ENCODE measurements at regions not wholly inside any gene's neighbourhood (a gene's known extent, or its start where the extent isn't known, plus 50 kb on each side); places are given as distances from the start of the nearest gene placed in this dataset.

DNA sequence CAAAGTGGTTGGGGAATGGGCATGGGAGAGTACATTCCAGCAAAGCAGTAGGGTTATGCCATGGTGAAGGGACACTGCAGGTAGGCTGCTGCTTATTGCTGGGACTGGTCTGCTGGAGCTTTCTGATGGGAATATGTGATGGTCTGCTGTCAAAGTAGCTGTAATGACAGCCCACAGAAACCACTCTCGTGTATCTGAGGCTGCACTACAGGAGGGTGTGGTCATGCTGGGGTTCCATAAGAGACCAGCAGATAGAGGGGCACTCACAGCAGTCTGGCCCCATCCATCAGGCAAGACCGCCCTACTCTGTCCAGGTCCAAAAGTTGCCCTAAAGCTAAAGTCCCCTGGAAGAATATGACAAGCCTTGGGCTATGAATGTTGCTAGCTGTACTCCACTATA is 739.3 kb downstream of the COL12A1 start (continued):
- TF ChIP-seq, protein P1, sequence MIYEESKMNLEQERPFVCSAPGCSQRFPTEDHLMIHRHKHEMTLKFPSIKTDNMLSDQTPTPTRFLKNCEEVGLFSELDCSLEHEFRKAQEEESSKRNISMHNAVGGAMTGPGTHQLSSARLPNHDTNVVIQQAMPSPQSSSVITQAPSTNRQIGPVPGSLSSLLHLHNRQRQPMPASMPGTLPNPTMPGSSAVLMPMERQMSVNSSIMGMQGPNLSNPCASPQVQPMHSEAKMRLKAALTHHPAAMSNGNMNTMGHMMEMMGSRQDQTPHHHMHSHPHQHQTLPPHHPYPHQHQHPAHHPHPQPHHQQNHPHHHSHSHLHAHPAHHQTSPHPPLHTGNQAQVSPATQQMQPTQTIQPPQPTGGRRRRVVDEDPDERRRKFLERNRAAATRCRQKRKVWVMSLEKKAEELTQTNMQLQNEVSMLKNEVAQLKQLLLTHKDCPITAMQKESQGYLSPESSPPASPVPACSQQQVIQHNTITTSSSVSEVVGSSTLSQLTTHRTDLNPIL (CRISPR knock-in tag; IDR thresholded peaks at IDR 0.05) = no peak
- TF ChIP-seq ZBTB17 (CRISPR knock-in tag; IDR thresholded peaks at IDR 0.05) (no peak), IRF2 (CRISPR knock-in tag; IDR thresholded peaks at IDR 0.05) (no peak), RBM15 (IDR thresholded peaks at IDR 0.05; ENCODE audit: insufficient read depth, low read length) (no peak)
- TF ChIP-seq, protein P2, sequence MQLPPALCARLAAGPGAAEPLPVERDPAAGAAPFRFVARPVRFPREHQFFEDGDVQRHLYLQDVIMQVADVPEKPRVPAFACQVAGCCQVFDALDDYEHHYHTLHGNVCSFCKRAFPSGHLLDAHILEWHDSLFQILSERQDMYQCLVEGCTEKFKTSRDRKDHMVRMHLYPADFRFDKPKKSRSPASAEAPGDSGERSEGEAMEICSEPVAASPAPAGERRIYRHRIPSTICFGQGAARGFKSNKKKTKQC (CRISPR knock-in tag; IDR thresholded peaks at IDR 0.05) = no peak

DNA sequence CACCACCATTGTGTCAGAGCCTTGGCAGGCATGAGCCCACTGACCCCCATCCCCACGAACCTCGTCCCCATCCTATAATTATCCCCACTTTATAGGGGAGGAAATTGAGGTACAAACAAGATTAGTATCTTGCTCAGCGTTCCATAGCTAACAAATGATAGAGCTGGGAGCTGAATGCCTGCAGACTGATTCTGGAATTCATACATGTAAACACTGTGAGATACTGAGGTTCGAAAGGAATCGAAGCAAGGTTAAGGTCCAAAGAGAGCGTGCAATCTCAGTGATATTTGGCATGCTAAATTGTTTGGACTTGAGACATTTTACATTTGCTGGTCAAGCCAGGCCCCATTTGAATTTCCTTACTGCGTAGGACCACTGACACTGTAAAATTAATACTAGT is 746.6 kb downstream of the COL12A1 start:
- Histone ChIP-seq H2AFZ (ENCODE audit: low read depth, low read length) (no peak overlapping the region), H4K20me1 (replicated peaks; ENCODE audit: control insufficient read depth, insufficient read depth, low read length) (no peaks in the 10 kb centered on the region), H3K9me3 (replicated peaks; ENCODE audit: control insufficient read depth, insufficient read depth, low read depth, low read length) (no peaks in the 10 kb centered on the region), H3K36me3 (ENCODE audit: control insufficient read depth, insufficient read depth, low read length) (no peaks in the 10 kb centered on the region), H3K27ac (ENCODE audit: extremely low read depth, low read depth, low read length) (no peak overlapping the region), H3K79me2 (ENCODE audit: control insufficient read depth, insufficient read depth, low read length) (no peaks in the 10 kb centered on the region), H3K4me1 (replicated peaks in 1 of 2; ENCODE audit: control insufficient read depth in 2 of 2, insufficient read depth in 2 of 2, low read length in 2 of 2) (no peaks in the 10 kb centered on the region), H3K9ac (ENCODE audit: insufficient read depth in 1 of 2, low read depth in 2 of 2, low read length in 2 of 2) (no peak overlapping the region), H3K4me3 (no peak overlapping the region), H3K9me1 (ENCODE audit: control insufficient read depth, insufficient read depth, low read length) (no peaks in the 10 kb centered on the region), H3K27me3 (ENCODE audit: control insufficient read depth in 2 of 2, insufficient read depth in 2 of 2, low read length in 2 of 2) (no peaks in the 10 kb centered on the region), H3K4me2 (ENCODE audit: insufficient read depth, low read length) (no peak overlapping the region)
- ATAC-seq (no peak), FAIRE-seq (no peak), DNase-seq (ENCODE audit: extremely low read depth in 1 of 4, low spot score in 3 of 4) (no peak)
- intact Hi-C loops (cut with micrococcal nuclease) (no loop called here), in situ Hi-C loops (cut with MboI) (no loop called here)
- no peak for TF ChIP-seq ELF4 (CRISPR knock-in tag; IDR thresholded peaks at IDR 0.05)
- TF ChIP-seq, protein P3, sequence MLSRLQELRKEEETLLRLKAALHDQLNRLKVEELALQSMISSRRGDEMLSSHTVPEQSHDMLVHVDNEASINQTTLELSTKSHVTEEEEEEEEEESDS (CRISPR knock-in tag; IDR thresholded peaks at IDR 0.05) = no peak
- no peak for TF ChIP-seq ZFX (CRISPR knock-in tag; IDR thresholded peaks at IDR 0.05)
- TF ChIP-seq, protein P4, sequence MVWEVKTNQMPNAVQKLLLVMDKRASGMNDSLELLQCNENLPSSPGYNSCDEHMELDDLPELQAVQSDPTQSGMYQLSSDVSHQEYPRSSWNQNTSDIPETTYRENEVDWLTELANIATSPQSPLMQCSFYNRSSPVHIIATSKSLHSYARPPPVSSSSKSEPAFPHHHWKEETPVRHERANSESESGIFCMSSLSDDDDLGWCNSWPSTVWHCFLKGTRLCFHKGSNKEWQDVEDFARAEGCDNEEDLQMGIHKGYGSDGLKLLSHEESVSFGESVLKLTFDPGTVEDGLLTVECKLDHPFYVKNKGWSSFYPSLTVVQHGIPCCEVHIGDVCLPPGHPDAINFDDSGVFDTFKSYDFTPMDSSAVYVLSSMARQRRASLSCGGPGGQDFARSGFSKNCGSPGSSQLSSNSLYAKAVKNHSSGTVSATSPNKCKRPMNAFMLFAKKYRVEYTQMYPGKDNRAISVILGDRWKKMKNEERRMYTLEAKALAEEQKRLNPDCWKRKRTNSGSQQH (CRISPR knock-in tag; IDR thresholded peaks at IDR 0.05) = no peak
- no peak for TF ChIP-seq ZC3H4 (CRISPR knock-in tag; IDR thresholded peaks at IDR 0.05; ENCODE audit: borderline replicate concordance)
- no peak for TF ChIP-seq BDP1 (IDR thresholded peaks at IDR 0.05; ENCODE audit: insufficient read depth, insufficient read length)
- TF ChIP-seq ATF1 (CRISPR knock-in tag; IDR thresholded peaks at IDR 0.05) = no peak
- TF ChIP-seq ATF1 (tag; IDR thresholded peaks at IDR 0.05) = no peak
- no peak for TF ChIP-seq ETV5 (CRISPR knock-in tag; IDR thresholded peaks at IDR 0.05; ENCODE audit: low read depth)
- TF ChIP-seq, protein P5, sequence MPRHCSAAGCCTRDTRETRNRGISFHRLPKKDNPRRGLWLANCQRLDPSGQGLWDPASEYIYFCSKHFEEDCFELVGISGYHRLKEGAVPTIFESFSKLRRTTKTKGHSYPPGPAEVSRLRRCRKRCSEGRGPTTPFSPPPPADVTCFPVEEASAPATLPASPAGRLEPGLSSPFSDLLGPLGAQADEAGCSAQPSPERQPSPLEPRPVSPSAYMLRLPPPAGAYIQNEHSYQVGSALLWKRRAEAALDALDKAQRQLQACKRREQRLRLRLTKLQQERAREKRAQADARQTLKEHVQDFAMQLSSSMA (CRISPR knock-in tag; IDR thresholded peaks at IDR 0.05) = no peak
- TF ChIP-seq HDAC3 (IDR thresholded peaks at IDR 0.05; ENCODE audit: borderline replicate concordance, partially characterized antibody) = no peak
- no peak for TF ChIP-seq ZFP36 (IDR thresholded peaks at IDR 0.05; ENCODE audit: low read depth, low read length, partially characterized antibody)
- TF ChIP-seq ARID1B (IDR thresholded peaks at IDR 0.05) = no peak
- POLR2A ChIA-PET = no interaction called here
- no TSS peak for BruUV-seq (replicated peaks)
- WGBS (ENCODE audit: insufficient coverage, low coverage, missing lambda C conversion rate) = 0% methylated on average over 7 of the region's 7 CpGs
- CTCF ChIA-PET (ENCODE audit: low intra/inter-chr PET ratio) = no interaction called here

All from K562 (cell line).